LNCaP clone FGC (cell line): ENCODE measurements at regions not wholly inside any gene's neighbourhood (a gene's known extent, or its start where the extent isn't known, plus 50 kb on each side); places are given as distances from the start of the nearest gene placed in this dataset.

Experiments used
- DNase-seq: peaks from one replicate; pipeline ENCODE4 v3.0.0-alpha.2; 2011; ENCODE audit warnings: low read depth
- H3K4me3 ChIP-seq: 2 replicates; pipeline ENCODE4 v1.5.1; 2011; ENCODE audit warnings: mild to moderate bottlenecking, low read depth, low read length, control low read depth
- CTCF ChIP-seq: IDR thresholded peaks from 2 replicates; pipeline ENCODE4 v1.5.1; 2012; ENCODE audit warnings: mild to moderate bottlenecking; ENCODE audit not compliant: control insufficient read depth, insufficient read depth; ENCODE audit errors: extremely low read depth

DNA sequence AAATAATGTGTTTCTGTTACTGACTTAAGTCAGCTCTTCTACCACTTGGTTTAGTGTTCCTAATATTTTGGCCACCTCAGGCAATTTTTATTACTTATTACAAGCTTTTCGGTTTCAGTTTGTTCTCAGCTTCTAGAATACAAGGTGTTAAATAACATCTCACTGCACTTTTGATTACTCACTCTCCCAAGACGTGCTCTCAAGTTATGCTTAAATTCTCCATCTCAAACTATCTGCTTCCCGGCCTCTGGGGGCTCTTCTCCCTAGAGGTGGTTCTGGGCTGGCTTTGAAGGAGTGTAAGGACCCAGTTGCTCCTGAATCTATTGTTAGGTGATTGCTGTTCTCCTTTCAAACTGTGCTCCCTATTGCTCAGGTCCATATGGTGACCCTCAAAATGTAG is 193.9 kb upstream of the DDHD1 start:
- no peak for TF ChIP-seq CTCF
- no peak for DNase-seq
- H3K4me3 ChIP-seq, result no peak overlapping the region

DNA sequence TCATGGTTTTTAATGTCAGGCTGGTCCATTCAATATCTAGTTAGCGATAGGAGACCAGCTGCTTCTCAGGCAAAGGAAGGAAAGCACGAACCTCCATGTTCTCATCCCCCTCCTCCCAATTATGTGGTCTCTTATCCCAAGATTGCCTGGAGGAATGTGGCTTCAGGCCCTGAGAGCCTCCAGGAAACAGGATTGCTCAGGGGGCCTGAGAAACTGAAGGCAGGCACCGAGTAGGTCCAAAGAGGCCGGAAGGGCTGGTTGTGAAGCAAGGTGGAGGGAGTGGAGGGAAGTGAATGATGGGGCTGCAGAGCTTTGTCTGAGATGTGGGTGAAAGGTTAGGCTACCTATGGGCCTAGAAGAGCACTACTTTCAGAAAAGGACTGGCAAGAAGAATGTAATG is 188.2 kb upstream of the DDHD1 start:
- no peak overlapping the region for H3K4me3 ChIP-seq
- no peak for DNase-seq
- TF ChIP-seq CTCF, result no peak

DNA sequence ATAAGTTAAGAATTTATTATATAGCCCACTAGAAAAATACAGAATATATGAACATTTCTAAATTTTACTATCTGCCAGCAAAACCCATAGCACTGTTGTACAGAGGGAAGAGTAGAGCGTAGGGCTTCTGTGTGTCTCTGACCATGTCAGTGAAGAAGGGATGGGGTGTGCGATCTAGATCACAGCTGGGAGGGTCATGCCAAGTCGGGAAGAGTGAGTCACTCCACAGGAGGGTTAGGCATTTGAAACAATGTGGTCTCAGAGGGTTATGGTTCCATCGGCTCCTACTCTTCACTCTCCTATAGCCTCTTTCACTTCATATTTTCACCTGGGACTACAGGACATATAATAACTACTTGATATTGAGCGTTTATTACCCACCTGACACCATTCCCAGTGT is 185.1 kb upstream of the DDHD1 start:
- no peak for DNase-seq
- TF ChIP-seq CTCF, result no peak
- no peak overlapping the region for H3K4me3 ChIP-seq

GRCh38 chr14:53336729-53337128 is 183.6 kb upstream of the DDHD1 start:
- no peak for DNase-seq
- H3K4me3 ChIP-seq, result no peak overlapping the region
- TF ChIP-seq CTCF, result no peak

DNA sequence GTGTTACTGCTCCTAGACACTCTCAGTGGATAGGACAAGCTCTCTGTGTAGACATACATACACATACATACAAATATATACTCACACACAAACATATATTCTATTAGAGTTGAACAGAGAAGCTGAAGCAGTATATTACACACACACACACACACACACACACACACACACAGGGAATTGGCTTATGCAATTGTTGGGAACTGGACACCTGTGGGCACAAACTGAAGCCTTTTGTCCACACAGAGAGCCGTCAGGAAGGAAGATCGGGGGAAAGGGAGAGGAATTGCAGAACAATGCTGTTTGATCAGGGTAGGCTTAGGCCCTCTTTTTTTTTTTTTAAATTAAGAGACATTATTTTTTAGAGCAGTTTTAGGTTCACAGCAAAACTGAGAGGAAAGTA is 180.7 kb upstream of the DDHD1 start:
- no peak overlapping the region for H3K4me3 ChIP-seq
- DNase-seq, result no peak
- TF ChIP-seq CTCF, result no peak

GRCh38 chr14:53331921-53332320 is 178.8 kb upstream of the DDHD1 start:
- no peak for DNase-seq
- no peak overlapping the region for H3K4me3 ChIP-seq
- TF ChIP-seq CTCF, result no peak

DNA sequence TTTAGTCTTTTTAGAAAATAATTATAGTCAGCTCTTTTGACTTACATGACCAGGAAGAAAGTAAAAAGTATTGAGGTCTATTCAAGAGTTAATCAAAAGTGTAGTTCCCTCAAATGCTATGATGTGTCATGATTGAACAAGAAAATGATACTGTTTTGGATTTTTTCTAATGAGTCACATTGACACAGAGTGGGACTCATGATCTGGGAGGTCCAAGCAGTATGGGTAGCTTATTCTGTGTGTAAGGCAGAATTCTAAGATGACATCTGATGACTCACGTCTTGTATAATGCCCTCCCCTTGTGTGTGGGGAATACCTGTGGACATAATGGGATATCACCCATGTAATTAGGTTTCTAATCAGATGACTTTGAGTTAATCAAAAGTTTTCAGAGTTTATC is 178.1 kb upstream of the DDHD1 start:
- TF ChIP-seq CTCF, result no peak
- no peak for DNase-seq
- no peak overlapping the region for H3K4me3 ChIP-seq
